Body of pancreas (tissue), 4 donors: ENCODE measurements at regions not wholly inside any gene's neighbourhood (a gene's known extent, or its start where the extent isn't known, plus 50 kb on each side); places are given as distances from the start of the nearest gene placed in this dataset.

Source experiments
- ATAC-seq: fragments of 150-250 bp; one replicate; pipeline ENCODE4 v1.9.1; 2016
- DNase-seq, 4 donors: peaks; one replicate each; pipeline ENCODE4 v3.0.0-alpha.2; 2019
- H3K27ac ChIP-seq, 4 donors: fragments of 200-600 bp; sonication (generic); 1 replicate in 3 of 4; 2 replicates in 1 of 4; pipeline versions ENCODE4 v1.5.1 to v1.6.1; 2016 to 2019; ENCODE audit warnings: mild to moderate bottlenecking in 1 of 4, mixed read lengths in 1 of 4, moderate library complexity in 1 of 4
- H3K27me3 ChIP-seq, 2 donors: fragments of 200-600 bp; sonication (generic); one replicate each; pipeline ENCODE4 v1.6.0; 2016; ENCODE audit warnings: mild to moderate bottlenecking in 1 of 2
- H3K36me3 ChIP-seq, 2 donors: fragments of 200-600 bp; sonication (generic); replicated peaks in 1 of 2; 2 replicates each; pipeline ENCODE4 v1.5.1; 2016; ENCODE audit warnings: low read depth in 2 of 2; ENCODE audit not compliant: insufficient read depth in 1 of 2
- H3K4me1 ChIP-seq: fragments of 200-600 bp; sonication (generic); one replicate; pipeline ENCODE4 v1.6.0; 2016
- H3K4me3 ChIP-seq, 2 donors: fragments of 200-600 bp; sonication (generic); 1 replicate in 1 of 2; 2 replicates in 1 of 2; pipeline ENCODE4 v1.5.1; 2016 to 2019
- H3K9me3 ChIP-seq, 3 donors: fragments of 200-600 bp; sonication (generic); 1 replicate in 2 of 3; 2 replicates in 1 of 3; pipeline ENCODE4 v1.5.1; 2016
- CTCF ChIP-seq, 7 experiments: fragments of 450-650 bp in 4 of 7; fragments of 200-600 bp in 3 of 7; sonication (generic) in 3 of 7; IDR thresholded peaks; one replicate each; pipeline ENCODE4 v1.5.1; 2016 to 2019; ENCODE audit warnings: antibody characterized with exemption in 7 of 7
- POLR2A ChIP-seq, 3 donors: fragments of 450-650 bp; IDR thresholded peaks; one replicate each; pipeline ENCODE4 v1.6.1; 2016; ENCODE audit warnings: antibody characterized with exemption in 3 of 3, mild to moderate bottlenecking in 2 of 3
- WGBS, 2 donors: methylation state at CpG; one replicate each; pipeline ENCODE4 v1.1.5; 2017; 5-methylcytosine and 5-hydroxymethylcytosine counted together
- intact Hi-C: fragments of 100-400 bp; cut with DNase I; formaldehyde crosslinking; loops from one replicate; pipeline ENCODE4 v1.15.1; 2023

DNA sequence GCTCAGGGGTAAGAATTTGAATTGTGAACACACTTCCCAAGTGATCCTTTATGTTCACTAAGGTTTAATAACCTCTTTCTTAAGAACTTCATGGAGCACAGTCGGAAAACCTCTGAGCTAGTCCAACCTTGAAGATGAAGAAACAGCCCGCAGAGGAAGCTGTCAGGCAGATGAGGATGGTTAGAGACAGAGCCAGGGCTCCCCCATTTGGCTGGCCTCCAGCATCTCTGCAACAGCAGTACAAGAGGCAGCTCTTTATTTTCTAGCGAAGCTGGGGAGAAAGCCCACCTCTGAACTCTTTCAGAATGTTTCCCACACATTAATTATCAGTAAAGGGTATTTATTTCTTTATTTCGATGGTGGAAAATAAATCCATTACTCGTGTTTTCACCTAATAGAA is 350.8 kb downstream of the DMRT2 start:
- Histone ChIP-seq H3K27me3 (no peaks in the 10 kb centered on the region), H3K4me3 (no peak overlapping the region), H3K4me1 (no peaks in the 10 kb centered on the region), H3K9me3 (no peaks in the 10 kb centered on the region), H3K27ac (no peak overlapping the region), H3K36me3 (no peaks in the 10 kb centered on the region)
- ATAC-seq, result no peak
- DNase-seq, result no peak
- no peak for TF ChIP-seq POLR2A (IDR thresholded peaks at IDR 0.05)
- no peak for TF ChIP-seq CTCF (IDR thresholded peaks at IDR 0.05)
- intact Hi-C loops, result no loop called here
- 25 to 30% methylated on average over 5 of the region's 5 CpGs for WGBS, 2 donors

- TF ChIP-seq CTCF (IDR thresholded peaks at IDR 0.05) (no peak), POLR2A (IDR thresholded peaks at IDR 0.05) (no peak)
- 39 to 42% methylated on average over 4 of the region's 4 CpGs for WGBS, 2 donors
- no peak overlapping the region for H3K4me3 ChIP-seq
- H3K4me1 ChIP-seq, result no peaks in the 10 kb centered on the region
- no peaks in the 10 kb centered on the region for H3K36me3 ChIP-seq
- ATAC-seq, result no peak
- intact Hi-C loops, result no loop called here
- no peaks in the 10 kb centered on the region for H3K27me3 ChIP-seq
- no peak for DNase-seq
- H3K9me3 ChIP-seq, result no peaks in the 10 kb centered on the region
- H3K27ac ChIP-seq, result no peak overlapping the region
Measured at GRCh38 chr9:1404940-1405339, 354.8 kb downstream of the DMRT2 start.

- Histone ChIP-seq H3K36me3 (no peaks in the 10 kb centered on the region), H3K27me3 (no peaks in the 10 kb centered on the region), H3K27ac (no peak overlapping the region), H3K4me3 (no peak overlapping the region), H3K9me3 (no peaks in the 10 kb centered on the region), H3K4me1 (no peaks in the 10 kb centered on the region)
- intact Hi-C loops, result no loop called here
- no peak for DNase-seq
- TF ChIP-seq CTCF (IDR thresholded peaks at IDR 0.05), result no peak
- TF ChIP-seq POLR2A (IDR thresholded peaks at IDR 0.05), result no peak
- 36 to 39% methylated on average over 2 of the region's 2 CpGs for WGBS, 2 donors
- ATAC-seq, result no peak
Measured at GRCh38 chr9:1411826-1412225, 361.7 kb downstream of the DMRT2 start.

DNA sequence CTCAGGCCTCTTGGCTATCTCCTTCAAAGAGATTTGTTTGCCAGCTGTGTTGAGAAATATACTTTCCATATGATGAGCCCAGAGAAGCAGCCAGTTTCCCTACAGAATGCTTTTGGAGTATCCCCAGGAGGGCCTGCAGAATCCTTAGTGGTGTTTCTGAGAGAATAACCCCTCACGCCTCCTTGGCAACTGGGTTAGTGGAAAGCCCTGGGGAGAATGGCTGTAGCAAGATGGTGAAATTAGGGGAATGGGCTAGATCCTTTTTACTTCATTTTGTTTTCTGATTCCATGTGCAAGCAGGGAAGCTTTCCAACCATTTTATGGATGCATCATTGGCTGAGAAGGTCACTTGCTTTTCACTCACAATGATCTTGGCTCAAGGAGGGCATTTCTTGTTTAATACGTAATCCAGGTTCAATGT is 364.6 kb downstream of the DMRT2 start:
- Histone ChIP-seq H3K4me3 (no peak overlapping the region), H3K27ac (no peak overlapping the region), H3K27me3 (no peaks in the 10 kb centered on the region), H3K4me1 (no peaks in the 10 kb centered on the region), H3K36me3 (no peaks in the 10 kb centered on the region), H3K9me3 (no peaks in the 10 kb centered on the region)
- ATAC-seq (no peak), DNase-seq (no peak)
- intact Hi-C loops, result no loop called here
- 71 to 75% methylated on average over 2 of the region's 2 CpGs for WGBS, 2 donors
- TF ChIP-seq POLR2A (IDR thresholded peaks at IDR 0.05) (no peak), CTCF (IDR thresholded peaks at IDR 0.05) (no peak)

- Histone ChIP-seq H3K27ac (no peak overlapping the region), H3K9me3 (no peaks in the 10 kb centered on the region), H3K36me3 (no peaks in the 10 kb centered on the region), H3K4me3 (no peak overlapping the region), H3K27me3 (no peaks in the 10 kb centered on the region), H3K4me1 (no peaks in the 10 kb centered on the region)
- no peak for TF ChIP-seq POLR2A (IDR thresholded peaks at IDR 0.05)
- TF ChIP-seq CTCF (IDR thresholded peaks at IDR 0.05), result no peak
- 48 to 58% methylated on average over 2 of the region's 2 CpGs for WGBS, 2 donors
- intact Hi-C loops, result no loop called here
- ATAC-seq (no peak), DNase-seq (no peak)
Measured at GRCh38 chr9:1415146-1415545, 365.0 kb downstream of the DMRT2 start.
